T47D (cell line): ENCODE measurements at regions not wholly inside any gene's neighbourhood (a gene's known extent, or its start where the extent isn't known, plus 50 kb on each side); places are given as distances from the start of the nearest gene placed in this dataset.
A peak's percentile ranks its signal among the peaks of the same experiment; 100 is the strongest.
"Not testable (repeated sequence)": the region's sequence is repeated elsewhere in the genome, so short reads cannot be mapped to it uniquely, and the experiment has no call there.

Experiments used
- DNase-seq, 2 experiments: peaks; one replicate each; pipeline versions ENCODE4 v3.0.0 to v3.0.0-alpha.2; 2011 to 2012; ENCODE audit warnings: low read depth in 1 of 2, low spot score in 1 of 2
- JUND ChIP-seq: IDR thresholded peaks from 2 replicates; pipeline ENCODE4 v1.6.1; 2012; ENCODE audit warnings: low read depth
- in situ Hi-C: cut with HindIII; loops from 2 replicates; pipeline ENCODE4 v1.10.0; 2016; ENCODE audit warnings: low sequenced_read_pairs, low pct_unique_long_range_greater_than_20kb

DNA sequence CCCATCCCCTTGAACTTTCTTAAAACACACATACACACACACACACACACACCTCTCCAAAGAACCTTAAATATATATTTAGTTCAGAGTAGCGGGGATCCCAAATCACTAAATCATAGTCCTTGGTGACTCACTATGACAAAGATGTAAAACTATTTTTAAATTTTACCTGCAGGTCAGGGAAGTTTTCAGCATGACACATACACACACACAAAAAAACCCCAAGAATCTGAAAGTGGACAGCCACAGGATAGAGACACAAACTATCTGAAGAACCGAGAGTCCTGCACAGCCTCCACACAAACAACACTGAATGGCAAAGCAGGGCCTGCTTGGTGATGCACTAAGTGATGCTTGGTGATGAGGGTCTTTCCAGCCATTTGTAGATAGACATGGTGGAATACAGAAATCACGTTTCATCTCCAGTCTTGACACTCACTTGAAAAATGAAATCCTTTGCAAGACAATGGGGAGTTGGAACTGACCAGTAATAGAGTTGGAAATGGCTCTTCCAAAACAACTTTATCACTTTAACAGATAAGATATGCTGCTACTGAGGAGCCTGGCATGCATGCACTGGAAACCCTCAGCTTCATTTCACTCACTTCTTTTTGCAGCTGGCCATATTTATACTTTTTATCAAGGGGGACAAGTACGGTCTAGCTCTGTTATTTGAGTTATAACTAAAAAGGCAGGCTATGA lies 307.3 kb downstream of the RAPGEF2 start:
- in situ Hi-C loops = no loop called here
- no peak for TF ChIP-seq JUND
- no peak for DNase-seq

GRCh38 chr4:159410891-159411290 lies 308.0 kb downstream of the RAPGEF2 start:
- in situ Hi-C loops = no loop called here
- no peak for TF ChIP-seq JUND

GRCh38 chr4:159413306-159413943 lies 310.5 kb downstream of the RAPGEF2 start:
- TF ChIP-seq JUND = no peak
- no peak for DNase-seq
- in situ Hi-C loops = no loop called here

More at GRCh38 chr4:159410891-159411290, 308.0 kb downstream of the RAPGEF2 start:
- DNase-seq = no peak

- no peak for DNase-seq
- TF ChIP-seq JUND = no peak
- in situ Hi-C loops = no loop called here
Measured at GRCh38 chr4:159414305-159414704, 311.4 kb downstream of the RAPGEF2 start.

- no peak for DNase-seq
- in situ Hi-C loops = no loop called here
- no peak for TF ChIP-seq JUND
Measured at GRCh38 chr4:159416073-159416472, 313.2 kb downstream of the RAPGEF2 start.

DNA sequence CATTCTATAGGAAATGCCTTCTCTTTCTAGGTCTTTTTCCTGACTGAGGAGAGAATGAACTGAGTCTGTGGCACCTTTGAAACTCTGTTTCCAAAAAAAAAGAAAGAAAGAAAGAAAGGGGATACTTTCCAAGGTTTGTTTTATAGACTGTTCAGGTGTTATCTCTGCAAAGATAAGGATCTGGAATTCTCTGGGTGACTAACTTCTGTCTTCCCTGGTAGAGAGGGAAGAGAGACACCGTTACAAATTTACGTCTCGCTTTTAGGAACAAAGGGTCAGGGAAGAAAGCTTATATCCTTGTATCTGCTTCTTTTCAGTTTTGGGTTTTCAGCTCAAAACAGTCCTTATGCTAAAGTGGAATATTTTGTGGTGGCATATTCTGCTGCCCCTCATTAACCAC lies 314.1 kb downstream of the RAPGEF2 start:
- in situ Hi-C loops = no loop called here
- DNase-seq = peak; percentile 11 to 12
- TF ChIP-seq JUND = no peak

DNA sequence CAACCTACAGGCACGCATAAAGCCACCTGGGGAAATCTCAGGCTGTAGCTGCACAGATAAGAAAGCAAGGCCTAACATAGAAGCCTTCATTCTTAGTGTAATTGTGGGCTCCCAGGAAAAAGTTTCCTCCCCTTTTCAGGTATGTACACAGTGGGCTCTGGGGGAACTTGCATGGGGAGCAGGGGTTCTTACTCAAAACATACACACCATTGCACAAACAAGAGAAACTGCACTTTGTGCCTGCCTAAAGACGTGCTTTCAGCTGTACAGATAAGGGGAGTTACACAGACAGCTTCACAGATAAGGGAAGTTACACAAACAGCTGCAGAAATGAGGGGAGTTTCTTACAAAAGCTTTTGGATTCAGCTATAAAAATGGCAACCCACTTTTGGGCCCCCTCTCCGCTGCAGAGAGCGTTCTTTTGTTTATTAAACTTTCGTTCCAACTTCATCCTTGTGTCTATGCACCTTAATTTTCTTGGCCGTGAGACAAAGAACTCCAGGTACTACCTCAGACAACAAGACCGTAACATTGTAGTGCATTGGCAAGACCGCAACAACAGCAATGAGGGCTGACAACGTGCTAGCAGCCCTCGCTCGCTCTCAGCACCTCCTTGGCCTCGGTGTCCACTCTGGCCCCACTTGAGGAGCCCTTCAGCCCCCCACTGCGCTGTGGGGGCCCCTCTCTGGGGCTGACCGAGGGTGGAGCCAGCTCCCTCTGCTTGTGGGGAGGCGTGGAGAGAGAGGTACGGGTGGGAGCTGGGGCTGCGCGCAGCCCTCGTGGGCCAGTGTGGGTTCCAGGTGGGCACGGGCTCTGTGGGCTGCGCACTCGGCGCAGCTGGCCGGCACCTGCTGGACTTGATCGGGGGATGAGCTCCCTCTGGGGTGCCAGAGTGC lies 317.5 kb downstream of the RAPGEF2 start:
- no peak for TF ChIP-seq JUND
- no peak for DNase-seq
- in situ Hi-C loops = no loop called here

GRCh38 chr4:159421058-159421419 lies 318.2 kb downstream of the RAPGEF2 start:
- in situ Hi-C loops, DNase-seq: not testable (repeated sequence)

- DNase-seq = no peak
- TF ChIP-seq JUND = no peak
- in situ Hi-C loops = no loop called here
Measured at GRCh38 chr4:159422019-159422418, 319.1 kb downstream of the RAPGEF2 start.

- in situ Hi-C loops = no loop called here
- TF ChIP-seq JUND = no peak
- peak; percentile 11 to 15 for DNase-seq
Measured at GRCh38 chr4:159422626-159423025, 319.7 kb downstream of the RAPGEF2 start.

DNA sequence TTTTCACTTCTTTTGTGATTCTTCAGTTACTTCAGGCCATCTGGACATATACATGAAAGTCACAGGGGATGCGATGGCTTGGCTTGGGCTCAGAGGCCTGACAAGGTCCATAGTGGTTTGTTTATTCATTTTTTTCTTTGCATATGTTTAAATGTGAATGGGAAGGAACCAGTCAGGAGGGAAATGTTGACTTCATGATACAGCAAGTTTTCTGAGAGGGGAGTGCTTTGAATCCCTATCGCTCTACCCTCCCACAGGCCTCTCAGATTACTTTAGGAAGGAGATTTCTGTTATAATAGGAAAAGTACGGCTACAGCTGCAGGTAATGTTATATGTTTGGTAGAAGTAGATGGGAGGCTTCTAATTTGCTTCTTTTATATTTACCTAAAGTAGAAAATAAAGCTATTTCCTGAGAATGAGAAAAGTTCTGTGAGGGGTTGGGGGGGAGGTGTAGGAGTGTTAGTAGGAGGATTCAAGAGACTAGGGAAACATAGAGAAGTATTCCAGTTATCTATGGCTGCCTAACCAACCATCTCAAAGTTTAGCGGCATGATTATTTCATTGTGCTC lies 322.9 kb downstream of the RAPGEF2 start:
- in situ Hi-C loops = no loop called here
- TF ChIP-seq JUND = no peak
- no peak for DNase-seq

DNA sequence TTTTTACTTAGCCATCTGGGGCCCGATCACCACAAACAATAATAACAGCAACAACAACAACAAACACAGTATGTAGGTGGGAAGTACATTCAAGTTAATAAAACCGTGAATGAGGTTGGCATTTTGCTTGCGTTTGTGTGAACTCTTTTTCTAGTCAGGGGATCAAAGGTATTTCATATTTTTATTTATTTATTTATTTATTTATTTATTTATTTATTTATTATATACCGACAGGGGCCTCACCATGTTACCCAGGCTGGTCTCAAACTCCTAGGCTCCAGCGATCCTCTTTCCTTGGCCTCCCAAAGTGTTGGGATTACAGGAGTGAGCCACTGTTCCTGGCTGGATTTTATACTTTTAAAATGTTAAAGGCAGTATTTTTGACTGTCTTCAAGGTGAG lies 325.4 kb downstream of the RAPGEF2 start:
- in situ Hi-C loops = no loop called here
- DNase-seq = no peak

More for the DNA sequence above, 325.4 kb downstream of the RAPGEF2 start:
- no peak for TF ChIP-seq JUND
